Gastrocnemius medialis (tissue), 4 donors: ENCODE measurements at regions not wholly inside any gene's neighbourhood (a gene's known extent, or its start where the extent isn't known, plus 50 kb on each side); places are given as distances from the start of the nearest gene placed in this dataset.

Source experiments
- CTCF ChIP-seq, 5 experiments: fragments of 450-650 bp in 3 of 5; fragments of 200-600 bp in 2 of 5; sonication (generic) in 2 of 5; IDR thresholded peaks in 4 of 5; conservative IDR thresholded peaks in 1 of 5; 1 replicate in 4 of 5; 2 replicates in 1 of 5; pipeline ENCODE4 v1.5.1; 2016 to 2019; ENCODE audit warnings: antibody characterized with exemption in 5 of 5, mild to moderate bottlenecking in 3 of 5, moderate library complexity in 3 of 5
- POLR2A ChIP-seq, 2 donors: fragments of 450-650 bp; IDR thresholded peaks; one replicate each; pipeline ENCODE4 v1.6.1; 2017; ENCODE audit warnings: antibody characterized with exemption in 2 of 2, mild to moderate bottlenecking in 2 of 2, moderate library complexity in 2 of 2

DNA sequence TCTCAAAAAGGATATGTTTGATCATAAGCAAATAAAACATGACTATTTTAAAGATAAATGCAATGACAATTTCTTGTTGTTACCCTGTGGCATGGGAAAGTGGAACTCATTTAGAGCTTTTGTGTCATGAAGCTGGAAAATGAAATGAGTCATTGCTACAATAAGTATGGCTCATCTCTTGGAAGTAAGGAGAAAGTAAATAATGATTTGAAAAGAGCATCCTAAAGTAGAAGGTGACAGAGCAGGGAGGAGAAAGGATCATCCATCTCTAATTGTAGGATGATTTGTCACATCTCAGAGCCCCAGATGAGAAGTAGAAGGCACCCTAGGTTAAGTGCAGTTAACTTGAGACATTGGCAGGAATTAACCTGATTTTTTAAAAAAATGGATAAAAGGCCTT, 200.5 kb downstream of the CPS1 start:
- TF ChIP-seq CTCF (IDR thresholded peaks at IDR 0.05 in 4 of 5, conservative IDR thresholded peaks at IDR 0.05 in 1 of 5), result no peak
- no peak for TF ChIP-seq POLR2A (IDR thresholded peaks at IDR 0.05)
